ENCODE measurements at regions not wholly inside any gene's neighbourhood (a gene's known extent, or its start where the extent isn't known, plus 50 kb on each side); places are given as distances from the start of the nearest gene placed in this dataset.

DNA sequence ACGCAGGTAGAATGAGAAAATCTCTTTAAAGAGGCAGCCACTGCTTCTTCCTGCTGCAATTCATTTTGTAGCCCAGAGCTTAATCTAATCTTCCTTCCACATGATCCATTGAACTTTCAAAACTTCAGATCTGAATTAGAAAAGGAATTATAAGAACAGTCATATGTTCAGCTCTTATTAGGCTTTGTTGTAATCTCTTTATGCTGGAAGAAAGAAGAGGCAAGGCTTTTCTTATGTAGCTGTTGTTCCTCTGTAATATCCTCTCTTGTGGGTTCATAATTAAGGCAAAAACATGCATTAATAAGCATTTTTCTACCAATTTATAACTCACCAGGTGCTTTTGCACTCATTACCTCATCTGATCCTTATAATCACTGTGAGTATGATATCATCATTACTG is 634.9 kb upstream of the CFAP20DC start:
- Histone ChIP-seq H3K4me1 (ENCODE audit: control insufficient read depth in 2 of 2, insufficient read depth in 2 of 2, low read length in 2 of 2) (no peaks in the 10 kb centered on the region), H3K4me3 (ENCODE audit: low read length) (no peak overlapping the region), H3K27me3 (ENCODE audit: control insufficient read depth in 2 of 2, insufficient read depth in 2 of 2, low read length in 2 of 2) (no peaks in the 10 kb centered on the region), H3K9me3 (ENCODE audit: control insufficient read depth in 2 of 3, low read length in 3 of 3) (no peaks in the 10 kb centered on the region), H3K36me3 (ENCODE audit: control insufficient read depth in 2 of 3, insufficient read depth in 3 of 3, low read length in 3 of 3) (no peaks in the 10 kb centered on the region), H3K27ac (ENCODE audit: low read depth, low read length) (no peak overlapping the region)
- POLR2A ChIA-PET = no interaction called here
- ATAC-seq (no peak), DNase-seq (no peak)
- CTCF ChIA-PET = interaction anchor here (0.5 to 1.1 kb wide), 2 partner anchors 44 to 173 kb away, joined by 3 read pairs; no protein-coding TSS in a partner anchor
- Mint-ChIP-seq H3K36me3 (peaks cover 0 to 4% (median 0%) of the 10 kb centered on the region in 5 donors), H3K27me3 (peaks cover 0 to 15% (median 3%) of the 10 kb centered on the region in 5 donors), H3K9me3 (peaks cover 0 to 5% (median 0%) of the 10 kb centered on the region in 11 donors), H3K27ac (no peak overlapping the region), H3K4me3 (no peak overlapping the region), H3K4me1 (peaks cover 0 to 3% (median 0%) of the 10 kb centered on the region in 7 donors)
- intact Hi-C loops (cut with micrococcal nuclease) = no loop called here

DNA sequence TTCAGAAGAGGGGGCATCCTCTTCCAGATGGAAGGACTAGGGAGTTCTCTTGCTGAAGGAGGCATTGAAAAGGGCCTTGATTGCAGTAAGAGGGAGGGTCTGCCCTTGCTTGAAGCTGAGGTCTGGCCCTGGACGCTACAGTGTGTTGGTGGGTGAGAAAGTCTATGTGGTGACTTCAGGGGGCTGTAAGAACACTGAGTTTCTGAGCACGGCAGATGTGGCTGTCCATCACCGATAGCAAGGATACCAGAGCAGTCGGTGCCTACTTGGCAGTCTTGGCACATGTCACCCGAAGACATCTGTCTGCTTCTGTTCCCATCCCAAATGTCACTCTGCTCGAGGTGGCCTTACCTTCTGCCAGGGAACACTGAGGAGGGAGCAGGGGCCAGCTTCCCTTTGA is 631.1 kb upstream of the CFAP20DC start:
- POLR2A ChIA-PET = no interaction called here
- H3K9me3 ChIP-seq (ENCODE audit: control insufficient read depth in 2 of 3, low read length in 3 of 3) = no peaks in the 10 kb centered on the region
- H3K27ac Mint-ChIP-seq = no peak overlapping the region

GRCh38 chr3:59677747-59678702 is 628.2 kb upstream of the CFAP20DC start:
- H3K9me3 Mint-ChIP-seq = no peaks in the 10 kb centered on the region
- Histone ChIP-seq H3K4me1 (ENCODE audit: control insufficient read depth in 2 of 2, insufficient read depth in 2 of 2, low read length in 2 of 2) (no peaks in the 10 kb centered on the region), H3K9me3 (ENCODE audit: control insufficient read depth in 2 of 3, low read length in 3 of 3) (no peaks in the 10 kb centered on the region), H3K4me3 (ENCODE audit: low read length) (no peak overlapping the region), H3K27me3 (ENCODE audit: control insufficient read depth in 2 of 2, insufficient read depth in 2 of 2, low read length in 2 of 2) (no peaks in the 10 kb centered on the region), H3K27ac (ENCODE audit: low read depth, low read length) (no peak overlapping the region), H3K36me3 (ENCODE audit: control insufficient read depth in 2 of 3, insufficient read depth in 3 of 3, low read length in 3 of 3) (no peaks in the 10 kb centered on the region)
- intact Hi-C loops (cut with micrococcal nuclease) = no loop called here
- CTCF ChIA-PET = no interaction called here
- H3K27me3 Mint-ChIP-seq = peaks cover 0 to 13% (median 0%) of the 10 kb centered on the region in 5 donors
- no peak overlapping the region for H3K4me3 Mint-ChIP-seq
- H3K36me3 Mint-ChIP-seq = no peaks in the 10 kb centered on the region
- POLR2A ChIA-PET = no interaction called here
- ATAC-seq = no peak
- H3K27ac Mint-ChIP-seq = no peak overlapping the region
- H3K4me1 Mint-ChIP-seq = no peaks in the 10 kb centered on the region
- no peak for DNase-seq

More for the DNA sequence above, 631.1 kb upstream of the CFAP20DC start:
- H3K4me1 ChIP-seq (ENCODE audit: control insufficient read depth in 2 of 2, insufficient read depth in 2 of 2, low read length in 2 of 2) = no peaks in the 10 kb centered on the region
- Mint-ChIP-seq H3K36me3 (no peaks in the 10 kb centered on the region), H3K4me3 (no peak overlapping the region), H3K27me3 (peaks cover 0 to 15% (median 0%) of the 10 kb centered on the region in 5 donors), H3K9me3 (peaks cover 0 to 1% (median 0%) of the 10 kb centered on the region in 11 donors), H3K4me1 (no peaks in the 10 kb centered on the region)
- no peaks in the 10 kb centered on the region for H3K27me3 ChIP-seq (ENCODE audit: control insufficient read depth in 2 of 2, insufficient read depth in 2 of 2, low read length in 2 of 2)
- no peak overlapping the region for H3K4me3 ChIP-seq (ENCODE audit: low read length)
- H3K27ac ChIP-seq (ENCODE audit: low read depth, low read length) = no peak overlapping the region
- intact Hi-C loops (cut with micrococcal nuclease) = no loop called here
- no peaks in the 10 kb centered on the region for H3K36me3 ChIP-seq (ENCODE audit: control insufficient read depth in 2 of 3, insufficient read depth in 3 of 3, low read length in 3 of 3)
- ATAC-seq (no peak), DNase-seq (no peak)
- CTCF ChIA-PET = no interaction called here

GRCh38 chr3:59675495-59675894 is 625.7 kb upstream of the CFAP20DC start:
- H3K27me3 ChIP-seq (ENCODE audit: control insufficient read depth in 2 of 2, insufficient read depth in 2 of 2, low read length in 2 of 2) = no peaks in the 10 kb centered on the region
- DNase-seq (no peak), ATAC-seq (no peak)
- no peaks in the 10 kb centered on the region for H3K9me3 ChIP-seq (ENCODE audit: control insufficient read depth in 2 of 3, low read length in 3 of 3)
- H3K27me3 Mint-ChIP-seq = peaks cover 0 to 5% (median 0%) of the 10 kb centered on the region in 5 donors
- no peak overlapping the region for H3K27ac ChIP-seq (ENCODE audit: low read depth, low read length)
- no peak overlapping the region for H3K27ac Mint-ChIP-seq
- H3K4me3 ChIP-seq (ENCODE audit: low read length) = no peak overlapping the region
- ChIA-PET POLR2A (no interaction called here), CTCF (interaction anchor here (0.5 kb wide), 1 partner anchor 229 kb away, joined by 3 read pairs; no protein-coding TSS in a partner anchor)
- intact Hi-C loops (cut with micrococcal nuclease) = no loop called here
- no peaks in the 10 kb centered on the region for H3K36me3 ChIP-seq (ENCODE audit: control insufficient read depth in 2 of 3, insufficient read depth in 3 of 3, low read length in 3 of 3)
- H3K4me1 ChIP-seq (ENCODE audit: control insufficient read depth in 2 of 2, insufficient read depth in 2 of 2, low read length in 2 of 2) = no peaks in the 10 kb centered on the region
- no peak overlapping the region for H3K4me3 Mint-ChIP-seq
- H3K9me3 Mint-ChIP-seq = no peaks in the 10 kb centered on the region
- H3K36me3 Mint-ChIP-seq = peaks cover 0 to 1% (median 0%) of the 10 kb centered on the region in 5 donors
- no peaks in the 10 kb centered on the region for H3K4me1 Mint-ChIP-seq

DNA sequence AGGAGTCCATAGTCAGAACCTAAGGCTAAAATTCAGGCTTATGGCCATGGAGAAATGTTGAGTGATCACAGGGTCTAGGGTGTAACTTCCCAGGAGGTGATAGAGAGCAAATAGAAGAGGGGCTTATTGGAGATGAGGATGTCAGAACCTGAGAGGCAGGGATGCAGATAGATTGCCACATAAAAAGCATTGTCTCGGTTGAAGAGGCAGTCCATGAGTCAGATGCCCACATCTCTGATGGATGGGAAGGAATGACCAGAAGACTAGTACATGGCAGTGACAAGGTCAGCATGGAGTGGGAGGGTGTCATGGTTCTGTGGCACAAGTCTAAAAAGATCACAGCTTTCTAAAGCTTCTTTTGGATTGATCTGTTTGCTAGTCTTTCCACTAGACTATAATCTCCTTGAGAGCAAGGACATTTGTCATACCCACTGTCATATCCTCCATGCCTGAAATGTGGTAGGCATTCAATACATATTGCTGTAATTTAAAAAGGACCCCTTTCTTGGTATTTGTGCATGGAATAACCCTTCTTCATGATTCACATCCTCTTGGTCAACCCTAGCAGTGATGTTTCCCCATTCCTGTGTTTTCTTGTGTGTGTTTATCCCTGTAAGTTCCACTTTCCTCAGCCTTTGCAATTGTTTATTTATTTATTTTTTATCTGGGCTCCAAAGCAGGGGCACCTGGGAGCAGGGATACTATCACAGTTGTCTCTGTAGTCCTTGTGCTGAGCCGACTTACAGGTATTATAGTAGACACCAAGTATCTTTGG is 613.4 kb upstream of the CFAP20DC start:
- H3K27ac Mint-ChIP-seq = no peak overlapping the region
- POLR2A ChIA-PET = no interaction called here
- intact Hi-C loops (cut with micrococcal nuclease) = no loop called here
- no peaks in the 10 kb centered on the region for H3K36me3 Mint-ChIP-seq
- ATAC-seq = no peak
- Histone ChIP-seq H3K4me1 (ENCODE audit: control insufficient read depth in 2 of 2, insufficient read depth in 2 of 2, low read length in 2 of 2) (no peaks in the 10 kb centered on the region), H3K27me3 (ENCODE audit: control insufficient read depth in 2 of 2, insufficient read depth in 2 of 2, low read length in 2 of 2) (no peaks in the 10 kb centered on the region), H3K27ac (ENCODE audit: low read depth, low read length) (no peak overlapping the region), H3K36me3 (ENCODE audit: control insufficient read depth in 2 of 3, insufficient read depth in 3 of 3, low read length in 3 of 3) (no peaks in the 10 kb centered on the region), H3K9me3 (ENCODE audit: control insufficient read depth in 2 of 3, low read length in 3 of 3) (no peaks in the 10 kb centered on the region), H3K4me3 (ENCODE audit: low read length) (no peak overlapping the region)
- peaks cover 0 to 5% (median 0%) of the 10 kb centered on the region in 11 donors for H3K9me3 Mint-ChIP-seq
- H3K27me3 Mint-ChIP-seq = no peaks in the 10 kb centered on the region
- CTCF ChIA-PET = no interaction called here
- no peak for DNase-seq
- no peaks in the 10 kb centered on the region for H3K4me1 Mint-ChIP-seq
- H3K4me3 Mint-ChIP-seq = no peak overlapping the region

DNA sequence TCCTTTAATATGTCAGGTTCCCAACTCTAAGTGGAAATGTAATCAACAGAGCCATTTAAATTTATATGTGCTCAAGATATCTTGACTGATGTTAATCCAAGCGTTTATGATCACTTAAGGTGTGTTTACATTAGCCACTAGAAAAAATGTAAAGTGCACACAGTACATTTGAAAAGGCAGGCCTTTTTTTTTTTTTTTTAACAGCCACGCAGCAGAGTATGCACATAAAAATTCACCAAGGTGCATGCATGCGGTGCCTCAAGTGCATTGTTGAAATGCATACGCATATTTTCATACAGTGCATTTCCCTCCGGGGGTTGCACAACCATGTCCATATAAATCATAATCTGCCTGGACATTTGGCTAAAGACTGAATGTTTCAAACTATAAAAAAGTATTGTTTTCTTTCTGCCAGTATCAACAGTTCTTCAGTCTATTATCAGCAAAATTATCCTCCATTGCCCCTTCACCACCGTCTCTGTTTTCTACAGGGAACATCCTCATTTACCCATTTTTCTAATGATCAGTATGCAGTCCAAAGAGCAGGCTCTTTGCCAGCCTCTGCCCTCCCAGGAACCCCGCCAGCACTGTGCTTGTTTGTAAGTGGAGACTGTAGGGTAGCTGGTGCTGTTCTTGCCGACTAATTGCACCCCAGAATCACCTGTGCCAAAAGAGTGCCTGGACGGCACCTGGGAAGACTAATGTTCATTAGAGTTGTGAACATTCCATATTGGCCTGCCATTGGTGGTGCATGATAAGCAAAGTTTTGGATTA is 611.2 kb upstream of the CFAP20DC start:
- DNase-seq (no peak), ATAC-seq (no peak)
- Mint-ChIP-seq H3K9me3 (peaks cover 0 to 7% (median 0%) of the 10 kb centered on the region in 11 donors), H3K4me1 (peaks cover 0 to 1% (median 0%) of the 10 kb centered on the region in 7 donors), H3K27me3 (no peaks in the 10 kb centered on the region), H3K36me3 (no peaks in the 10 kb centered on the region), H3K27ac (no peak overlapping the region), H3K4me3 (no peak overlapping the region)
- Histone ChIP-seq H3K4me3 (ENCODE audit: low read length) (no peak overlapping the region), H3K36me3 (ENCODE audit: control insufficient read depth in 2 of 3, insufficient read depth in 3 of 3, low read length in 3 of 3) (no peaks in the 10 kb centered on the region), H3K27me3 (ENCODE audit: control insufficient read depth in 2 of 2, insufficient read depth in 2 of 2, low read length in 2 of 2) (no peaks in the 10 kb centered on the region), H3K9me3 (ENCODE audit: control insufficient read depth in 2 of 3, low read length in 3 of 3) (no peaks in the 10 kb centered on the region), H3K4me1 (ENCODE audit: control insufficient read depth in 2 of 2, insufficient read depth in 2 of 2, low read length in 2 of 2) (no peaks in the 10 kb centered on the region), H3K27ac (ENCODE audit: low read depth, low read length) (no peak overlapping the region)
- ChIA-PET CTCF (no interaction called here), POLR2A (no interaction called here)
- intact Hi-C loops (cut with micrococcal nuclease) = no loop called here
